HepG2 (cell line): ENCODE measurements at regions not wholly inside any gene's neighbourhood (a gene's known extent, or its start where the extent isn't known, plus 50 kb on each side); places are given as distances from the start of the nearest gene placed in this dataset.

ENCODE experiments used
- ATAC-seq: fragments of 200-7000 bp; cut with Tn5 transposase; 3 replicates; pipeline ENCODE4 v1.9.1; 2020; ENCODE audit warnings: mild to moderate bottlenecking, moderate library complexity
- BruUV-seq: library from RNA; stranded (reverse); fragments of 400-500 nt; replicated peaks from 2 replicates; lab custom pipeline; 2021; lab: Mats Ljungman, UMichigan
- CTCF ChIA-PET: fragments of 300-600 bp; formaldehyde crosslinking; extraction: SDS; loops from one replicate; lab custom pipeline; 2021; ENCODE audit warnings: low total read pairs, inconsistent platforms, low intra/inter-chr PET ratio; lab: Yijun Ruan, JAX
- POLR2A ChIA-PET: fragments of 350-600 bp; sonication (Branson Sonifier 250); formaldehyde crosslinking; loops from one replicate; lab custom pipeline; 2020; ENCODE audit warnings: antibody characterized with exemption, inconsistent platforms; lab: Yijun Ruan, JAX
- DNase-seq: peaks from one replicate; pipeline ENCODE4 v3.0.0-alpha.2; 2015; ENCODE audit warnings: low spot score
- FAIRE-seq: peaks from 3 replicates; lab custom pipeline; 2011; peaks lifted over from hg19 to GRCh38; lab: Jason Lieb, UNC
- H2AFZ ChIP-seq: one replicate; pipeline ENCODE4 v1.6.1; 2011; ENCODE audit warnings: low read length, inconsistent platforms
- H3K27ac ChIP-seq: fragments of 300-600 bp; 3 replicates; pipeline ENCODE4 v1.8.0; 2011; ENCODE audit warnings: mixed run types, mild to moderate bottlenecking, mixed read lengths, low read length, inconsistent platforms; ENCODE audit not compliant: insufficient read depth; ENCODE audit errors: extremely low read length
- H3K27me3 ChIP-seq, 2 experiments: fragments of 200-600 bp in 1 of 2; 2 replicates in 1 of 2; 3 replicates in 1 of 2; pipeline versions ENCODE4 v1.6.0 to v1.8.0; 2011; ENCODE audit warnings: low read length in 2 of 2, mild to moderate bottlenecking in 2 of 2, moderate library complexity in 2 of 2, inconsistent platforms in 1 of 2; ENCODE audit not compliant: insufficient read depth in 2 of 2, control insufficient read depth in 1 of 2
- H3K36me3 ChIP-seq, 2 experiments: fragments of 200-600 bp in 1 of 2; replicated peaks in 1 of 2; 2 replicates in 1 of 2; 3 replicates in 1 of 2; pipeline versions ENCODE4 v1.5.1 to v1.8.0; 2011; ENCODE audit warnings: low read length in 2 of 2, inconsistent platforms in 1 of 2; ENCODE audit not compliant: insufficient read depth in 2 of 2, control insufficient read depth in 1 of 2
- H3K4me1 ChIP-seq: 2 replicates; pipeline ENCODE4 v1.5.1; 2012; ENCODE audit warnings: low read length, inconsistent platforms; ENCODE audit not compliant: insufficient read depth
- H3K4me2 ChIP-seq: 2 replicates; pipeline ENCODE4 v1.6.0; 2011; ENCODE audit warnings: low read depth, low read length, inconsistent platforms
- H3K4me3 ChIP-seq, 3 experiments: fragments of 200-600 bp in 1 of 3; sonication (generic), shearing (Covaris generic) in 1 of 3; replicated peaks in 1 of 3; 2 replicates each; pipeline ENCODE4 v1.5.1; 2011 to 2016; ENCODE audit warnings: low read length in 3 of 3, inconsistent platforms in 2 of 3, low read depth in 2 of 3, mild to moderate bottlenecking in 2 of 3, control low read depth in 1 of 3, mixed read lengths in 1 of 3; ENCODE audit not compliant: insufficient read depth in 1 of 3
- H3K79me2 ChIP-seq: one replicate; pipeline ENCODE4 v1.6.1; 2011; ENCODE audit warnings: low read length, inconsistent platforms; ENCODE audit not compliant: insufficient read depth
- H3K9ac ChIP-seq: 2 replicates; pipeline ENCODE4 v1.6.0; 2011; ENCODE audit warnings: mild to moderate bottlenecking, low read depth, low read length, inconsistent platforms; ENCODE audit not compliant: insufficient read depth
- H3K9me3 ChIP-seq: 2 replicates; pipeline ENCODE4 v1.5.1; 2012; ENCODE audit warnings: mild to moderate bottlenecking, low read length
- H4K20me1 ChIP-seq: 2 replicates; pipeline ENCODE4 v1.6.0; 2011; ENCODE audit warnings: inconsistent platforms, mild to moderate bottlenecking, low read length, moderate library complexity; ENCODE audit not compliant: insufficient read depth
- ARHGAP35 ChIP-seq: sonication (generic); formaldehyde crosslinking; IDR thresholded peaks from 2 replicates; pipeline ENCODE4 v1.9.0; 2022; ENCODE audit warnings: mild to moderate bottlenecking, inconsistent platforms, moderate library complexity, missing genetic modification reagents, borderline replicate concordance
- BCLAF1 ChIP-seq: fragments of 450-650 bp; IDR thresholded peaks from 2 replicates; pipeline ENCODE4 v1.6.1; 2017; ENCODE audit warnings: mild to moderate bottlenecking
- FOSL1 ChIP-seq: sonication (generic); formaldehyde crosslinking; IDR thresholded peaks from 2 replicates; pipeline ENCODE4 v1.9.0; 2021; ENCODE audit warnings: missing genetic modification reagents, borderline replicate concordance
- FOXK1 ChIP-seq: sonication (generic); formaldehyde crosslinking; IDR thresholded peaks from 2 replicates; pipeline ENCODE4 v1.4.0; 2020; ENCODE audit warnings: low read depth, missing genetic modification reagents, borderline replicate concordance
- HIC2 ChIP-seq: sonication (generic); formaldehyde crosslinking; IDR thresholded peaks from 2 replicates; pipeline ENCODE4 v1.9.0; 2022; ENCODE audit warnings: low read depth, missing genetic modification reagents
- HOXA3 ChIP-seq: sonication (generic); formaldehyde crosslinking; IDR thresholded peaks from 2 replicates; pipeline ENCODE4 v1.5.0; 2020; ENCODE audit warnings: missing genetic modification reagents
- MED8 ChIP-seq: sonication (generic); formaldehyde crosslinking; IDR thresholded peaks from 2 replicates; pipeline ENCODE4 v1.8.1; 2023; ENCODE audit warnings: mild to moderate bottlenecking, missing genetic modification reagents; ENCODE audit not compliant: insufficient replicate concordance
- NFIB ChIP-seq: sonication (generic); formaldehyde crosslinking; IDR thresholded peaks from 2 replicates; pipeline ENCODE4 v1.9.0; 2021; ENCODE audit warnings: missing genetic modification reagents, mild to moderate bottlenecking, borderline replicate concordance
- TCF12 ChIP-seq, 2 experiments: fragments of 450-650 bp in 1 of 2; sonication (generic) in 1 of 2; formaldehyde crosslinking in 1 of 2; IDR thresholded peaks; 2 replicates each; pipeline versions ENCODE4 v1.6.1 to v1.8.0; 2017 to 2022; ENCODE audit warnings: antibody characterized with exemption in 1 of 2, mild to moderate bottlenecking in 1 of 2, missing genetic modification reagents in 1 of 2, moderate library complexity in 1 of 2
- TRIM24 ChIP-seq: sonication (generic); formaldehyde crosslinking; IDR thresholded peaks from 2 replicates; pipeline ENCODE4 v1.8.0; 2022; ENCODE audit warnings: mild to moderate bottlenecking, missing genetic modification reagents
- ZFP62 ChIP-seq: sonication (generic); formaldehyde crosslinking; IDR thresholded peaks from 2 replicates; pipeline ENCODE4 v1.4.0; 2020; ENCODE audit warnings: missing genetic modification reagents
- ZNF501 ChIP-seq: sonication (generic); formaldehyde crosslinking; IDR thresholded peaks from 2 replicates; pipeline ENCODE4 v1.5.1; 2020; ENCODE audit warnings: mild to moderate bottlenecking, moderate library complexity, missing genetic modification reagents
- ZNF619 ChIP-seq: sonication (generic); formaldehyde crosslinking; IDR thresholded peaks from 2 replicates; pipeline ENCODE4 v1.4.0; 2020; ENCODE audit warnings: mild to moderate bottlenecking, missing genetic modification reagents
- ZNF788 ChIP-seq: sonication (generic); formaldehyde crosslinking; IDR thresholded peaks from 2 replicates; pipeline ENCODE4 v1.5.0; 2020; ENCODE audit warnings: mild to moderate bottlenecking, missing genetic modification reagents, borderline replicate concordance
- WGBS: methylation state at CpG from one replicate; pipeline ENCODE4 v1.1.6; 2017; ENCODE audit warnings: low lambda C conversion rate; 5-methylcytosine and 5-hydroxymethylcytosine counted together
- in situ Hi-C: cut with HindIII; loops from 2 replicates; pipeline ENCODE4 v1.10.0; 2017; ENCODE audit warnings: low pct_unique_long_range_greater_than_20kb; ENCODE audit not compliant: extremely low pct_ligation_motif_present
- intact Hi-C: fragments of 100-400 bp; cut with micrococcal nuclease; formaldehyde crosslinking; loops from one replicate; pipeline ENCODE4 v1.10.0; 2022; ENCODE audit not compliant: unreplicated experiment

- 5% methylated on average over 2 of the region's 2 CpGs for WGBS
- intact Hi-C loops (no loop called here), in situ Hi-C loops (no loop called here)
- Histone ChIP-seq H3K9ac (no peak overlapping the region), H3K4me3 (no peak overlapping the region), H3K79me2 (no peaks in the 10 kb centered on the region), H4K20me1 (no peaks in the 10 kb centered on the region), H2AFZ (no peak overlapping the region), H3K36me3 (no peaks in the 10 kb centered on the region), H3K27ac (no peak overlapping the region), H3K4me1 (no peaks in the 10 kb centered on the region), H3K27me3 (no peaks in the 10 kb centered on the region; a peak in 1 of 5 replicates), H3K9me3 (no peaks in the 10 kb centered on the region), H3K4me2 (no peak overlapping the region)
- FAIRE-seq: no peak
- CTCF ChIA-PET: no interaction called here
- no peak for TF ChIP-seq BCLAF1
- no peak for TF ChIP-seq HOXA3 (CRISPR knock-in tag)
- TF ChIP-seq ZNF501 (CRISPR knock-in tag): no peak
- TF ChIP-seq ZNF619 (CRISPR knock-in tag): no peak
- no peak for TF ChIP-seq ZNF788 (CRISPR knock-in tag)
- TF ChIP-seq TCF12 (IDR thresholded peaks at IDR 0.05): no peak
- no peak for TF ChIP-seq TCF12 (CRISPR knock-in tag; IDR thresholded peaks at IDR 0.05)
- no peak for TF ChIP-seq ZFP62
- TF ChIP-seq HIC2 (CRISPR knock-in tag): no peak
- TF ChIP-seq TRIM24 (CRISPR knock-in tag): no peak
- TF ChIP-seq FOXK1 (CRISPR knock-in tag): no peak
- TF ChIP-seq FOSL1: no peak
- no peak for TF ChIP-seq NFIB (CRISPR knock-in tag)
- TF ChIP-seq MED8 (CRISPR knock-in tag): no peak
- no peak for TF ChIP-seq ARHGAP35 (CRISPR knock-in tag)
- POLR2A ChIA-PET: no interaction called here
- DNase-seq: no peak
- ATAC-seq: no peak
- BruUV-seq: no TSS peak
Measured at GRCh38 chr18:2123077-2123476, 448.2 kb downstream of the METTL4 start.
